GM19467 (cell line): ENCODE measurements at regions not wholly inside any gene's neighbourhood (a gene's known extent, or its start where the extent isn't known, plus 50 kb on each side); places are given as distances from the start of the nearest gene placed in this dataset.
"Not testable (repeated sequence)": the region's sequence is repeated elsewhere in the genome, so short reads cannot be mapped to it uniquely, and the experiment has no call there.

Source experiments
- ATAC-seq: cut with Tn5 transposase; IDR thresholded peaks from one replicate; pipeline ENCODE4 v1.9.1; 2021; ENCODE audit warnings: mild to moderate bottlenecking, moderate library complexity; ENCODE audit not compliant: unreplicated experiment

DNA sequence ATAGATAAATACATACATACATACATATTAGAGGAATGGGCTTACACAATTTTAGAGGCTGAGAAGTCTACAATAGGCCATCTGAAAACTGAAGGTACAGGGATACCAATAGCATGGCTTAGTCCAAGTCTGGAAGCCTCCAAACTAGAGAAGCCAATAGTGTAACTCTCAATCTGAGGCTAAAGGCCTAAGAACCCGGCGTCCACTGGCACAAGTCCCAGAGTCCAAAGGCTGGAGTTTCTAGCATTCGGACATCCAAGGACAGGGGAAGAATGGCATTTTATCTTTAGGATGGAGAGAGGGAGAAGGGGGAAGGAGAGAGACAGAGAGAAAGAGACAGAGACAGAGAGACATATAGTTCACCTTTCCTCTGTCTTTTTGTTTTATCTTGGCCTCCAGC is 63.7 kb upstream of the SYT4 start:
- no peak for ATAC-seq

DNA sequence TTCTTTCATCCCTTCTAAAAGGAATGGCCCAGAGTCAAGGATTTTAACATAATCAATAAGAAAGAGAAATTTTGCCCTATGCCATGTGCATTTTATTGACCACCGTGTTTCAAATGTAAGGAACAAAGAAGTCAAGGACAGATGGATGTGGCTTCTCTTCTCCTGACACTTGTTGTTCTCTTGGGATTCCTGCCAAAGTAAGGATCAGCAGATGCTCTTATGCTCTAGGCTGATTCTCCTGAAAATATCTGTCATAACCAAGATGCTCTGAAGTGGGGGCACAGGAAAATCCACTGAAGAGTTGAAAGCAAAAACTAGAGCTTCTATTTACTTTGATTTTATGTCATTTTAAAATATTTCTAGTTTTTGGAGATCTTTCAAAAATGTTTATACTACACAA is 72.9 kb upstream of the SYT4 start:
- no peak for ATAC-seq

- no peak for ATAC-seq
These were observed 87.2 kb upstream of the SYT4 start for GRCh38 chr18:43364535-43364934.

- no peak for ATAC-seq
These were observed 90.6 kb upstream of the SYT4 start for GRCh38 chr18:43367895-43368294.

GRCh38 chr18:43369311-43369710 is 92.0 kb upstream of the SYT4 start:
- not testable (repeated sequence) for ATAC-seq

DNA sequence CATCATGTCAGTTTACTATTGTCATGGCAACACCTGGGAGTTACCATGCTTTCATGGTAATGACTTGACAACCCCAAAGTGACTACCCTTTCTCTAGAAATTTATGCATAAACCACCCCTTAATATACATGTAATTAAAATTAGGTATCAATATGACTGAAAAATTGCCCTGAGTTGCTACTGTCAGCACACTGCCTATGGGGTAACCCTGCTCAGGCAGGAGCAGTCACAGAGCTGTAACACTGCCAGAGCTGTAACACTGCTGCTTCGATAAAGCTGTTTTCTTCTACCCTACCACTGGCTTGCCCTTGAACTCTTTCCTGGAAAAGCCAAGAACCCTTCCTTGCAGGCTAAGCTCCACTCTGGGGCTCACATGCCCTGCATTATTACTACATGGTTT is 95.5 kb upstream of the SYT4 start:
- no peak for ATAC-seq

DNA sequence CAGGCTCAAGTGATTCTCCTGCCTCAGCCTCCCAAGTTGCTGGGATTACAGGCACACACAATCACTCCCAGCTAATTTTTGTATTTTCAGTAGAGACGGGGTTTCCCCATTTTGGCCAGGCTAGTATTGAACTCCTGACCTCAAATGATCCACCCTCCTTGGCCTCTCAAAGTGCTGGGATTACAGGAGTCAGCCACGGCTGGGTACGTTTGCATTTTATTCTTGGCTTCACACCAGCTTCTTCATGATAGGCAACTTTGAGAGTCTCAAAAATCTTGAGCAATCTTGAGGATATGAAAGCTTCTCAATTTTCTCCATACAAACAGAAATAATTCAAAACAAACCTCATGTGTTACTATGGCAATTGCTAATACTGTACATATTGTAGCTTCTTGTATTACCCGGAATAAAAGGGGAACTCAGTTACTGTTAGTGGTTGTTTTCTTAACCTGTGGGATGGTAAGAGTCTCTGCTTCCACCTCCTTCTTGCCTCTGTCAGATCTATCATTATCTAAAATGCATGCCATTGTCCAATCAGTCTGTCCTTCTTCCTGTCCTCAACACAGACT is 102.9 kb upstream of the SYT4 start:
- no peak for ATAC-seq

GRCh38 chr18:43382641-43383403 is 105.5 kb upstream of the SYT4 start:
- no peak for ATAC-seq

GRCh38 chr18:43389163-43389562 is 111.9 kb upstream of the SYT4 start:
- no peak for ATAC-seq

DNA sequence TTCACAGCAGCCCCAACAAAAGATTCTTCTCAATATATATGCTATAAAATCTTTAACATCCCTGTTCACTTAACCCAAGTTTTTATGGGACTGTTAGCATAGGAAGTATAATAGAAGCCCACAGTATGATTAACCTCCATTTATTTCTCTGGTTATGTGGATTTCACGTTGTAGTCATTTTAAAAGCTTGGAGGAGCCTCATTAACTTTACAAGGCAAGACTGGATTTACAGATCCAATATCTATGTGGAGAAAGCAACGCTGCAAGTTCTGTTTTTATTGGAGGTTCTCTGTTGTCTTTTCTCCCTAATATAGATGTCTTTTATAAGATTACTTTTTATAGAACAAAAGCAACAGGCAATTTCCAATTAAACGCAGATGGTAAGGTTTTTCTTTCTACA is 114.9 kb upstream of the SYT4 start:
- no peak for ATAC-seq

- ATAC-seq: no peak
These were observed 115.9 kb upstream of the SYT4 start for GRCh38 chr18:43393174-43393573.

DNA sequence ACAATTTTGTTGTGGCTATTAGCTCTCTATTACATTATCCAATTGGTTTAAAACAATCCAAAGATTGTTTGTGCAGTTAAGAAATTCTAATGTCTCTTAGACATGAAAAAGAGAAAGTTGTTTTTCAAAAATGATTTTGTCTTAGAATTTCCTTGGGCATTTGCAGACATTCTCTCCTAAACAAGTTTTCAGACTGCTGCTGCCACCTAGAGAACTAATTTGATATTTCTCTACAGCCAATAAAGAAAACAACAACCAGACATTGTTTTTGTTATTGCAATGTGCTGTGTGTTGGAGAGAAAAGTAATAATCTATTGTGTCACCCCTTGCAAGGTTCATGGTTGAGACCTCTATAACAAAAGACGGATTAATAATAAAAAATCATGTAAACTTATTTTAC is 119.0 kb upstream of the SYT4 start:
- no peak for ATAC-seq

- ATAC-seq: no peak
These were observed 121.3 kb upstream of the SYT4 start for GRCh38 chr18:43398601-43399000.

DNA sequence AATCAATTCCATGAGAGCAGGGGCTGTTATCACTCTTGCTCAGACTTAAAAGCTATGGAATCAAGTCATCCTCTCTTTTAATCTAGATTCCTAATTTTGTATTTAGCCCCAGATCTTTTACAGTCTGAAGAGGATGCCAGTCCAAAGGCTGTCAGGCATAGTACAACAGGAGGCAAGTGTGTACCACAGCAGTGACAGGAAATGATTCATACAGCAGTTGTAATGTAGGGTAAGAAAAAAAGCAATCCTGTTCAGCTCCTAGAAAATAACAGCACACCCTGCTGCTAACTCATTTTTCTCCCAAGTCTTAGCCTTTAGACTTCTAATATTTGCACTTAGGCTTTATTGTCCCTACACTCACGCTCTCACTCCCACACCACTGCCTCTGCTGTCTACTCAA is 127.8 kb upstream of the SYT4 start:
- no peak for ATAC-seq

DNA sequence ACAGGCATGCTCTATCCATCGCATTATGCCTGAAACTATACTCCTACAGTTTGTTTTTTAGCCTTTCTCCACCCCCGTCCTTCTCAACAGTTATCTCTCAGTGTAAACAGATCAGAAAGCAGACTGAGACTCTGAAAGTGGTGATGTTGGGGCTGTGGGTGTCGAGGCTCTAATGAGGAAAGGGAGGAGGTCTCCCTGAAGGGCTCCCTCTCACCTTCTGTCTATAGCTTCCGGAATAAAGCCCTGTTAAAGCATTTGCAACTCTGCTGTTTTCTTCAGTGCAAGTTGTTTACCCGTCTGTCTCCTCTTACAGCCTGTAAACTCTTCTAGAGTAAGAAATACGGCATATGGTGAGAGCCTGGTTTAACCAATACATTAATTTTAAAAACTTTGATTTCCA is 136.7 kb upstream of the SYT4 start:
- ATAC-seq: no peak

- no peak for ATAC-seq
These were observed 142.8 kb upstream of the SYT4 start for GRCh38 chr18:43420091-43420490.

GRCh38 chr18:43420950-43421349 is 143.7 kb upstream of the SYT4 start:
- no peak for ATAC-seq

- no peak for ATAC-seq
These were observed 145.2 kb upstream of the SYT4 start for GRCh38 chr18:43422518-43422917.

DNA sequence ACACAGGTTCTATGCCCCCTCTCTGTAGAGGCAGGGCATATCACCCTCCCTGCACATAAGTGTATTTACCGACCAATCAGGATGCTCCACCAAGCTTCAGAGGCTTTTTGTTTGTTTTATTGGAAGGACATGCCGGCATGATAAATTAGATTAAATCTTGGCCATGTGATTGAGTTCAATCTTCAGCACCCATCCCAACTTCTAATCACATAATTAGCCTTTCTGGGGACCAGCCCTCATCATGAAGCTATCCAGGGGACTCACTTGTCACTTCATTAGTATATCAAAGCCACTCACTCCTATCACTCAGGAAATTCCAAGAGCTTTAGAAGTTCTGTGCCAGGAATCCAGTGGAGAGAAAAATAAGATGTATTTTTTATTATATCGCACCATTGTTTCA is 158.6 kb upstream of the SYT4 start:
- no peak for ATAC-seq

- ATAC-seq: no peak
These were observed 164.8 kb upstream of the SYT4 start for GRCh38 chr18:43442131-43442530.

- ATAC-seq: no peak
These were observed 165.3 kb upstream of the SYT4 start for GRCh38 chr18:43442571-43442970.

GRCh38 chr18:43465483-43465882 is 188.2 kb upstream of the SYT4 start:
- no peak for ATAC-seq

DNA sequence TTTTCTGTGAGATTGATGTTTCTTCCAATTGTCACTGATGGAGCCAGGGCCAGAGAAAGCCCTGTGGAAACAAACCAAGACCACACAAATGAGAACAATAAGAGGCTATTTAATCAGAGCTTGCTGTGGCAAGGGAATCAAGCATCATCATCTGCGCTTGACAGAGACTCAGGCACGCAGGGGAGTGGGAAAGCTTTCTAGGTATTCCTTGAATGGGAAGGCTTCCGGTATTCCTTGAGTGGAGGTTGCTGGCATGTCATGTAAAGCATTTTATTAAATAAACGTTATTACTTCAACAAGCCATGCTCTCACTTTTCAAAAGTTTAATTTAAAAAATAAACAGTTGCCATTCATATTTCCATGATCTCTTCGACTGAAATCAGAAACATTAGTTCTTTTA is 194.6 kb upstream of the SYT4 start:
- ATAC-seq: no peak
